Erythroblast (primary cell): ENCODE measurements at regions not wholly inside any gene's neighbourhood (a gene's known extent, or its start where the extent isn't known, plus 50 kb on each side); places are given as distances from the start of the nearest gene placed in this dataset.

Experiments
- GATA1 ChIP-seq: IDR thresholded peaks from 2 replicates; pipeline ENCODE4 v1.6.1; 2011; ENCODE audit warnings: low read depth, mild to moderate bottlenecking, control low read depth, low read length, moderate library complexity
- POLR2A ChIP-seq: IDR thresholded peaks from 2 replicates; pipeline ENCODE4 v1.6.1; 2011; ENCODE audit warnings: mild to moderate bottlenecking, low read length

DNA sequence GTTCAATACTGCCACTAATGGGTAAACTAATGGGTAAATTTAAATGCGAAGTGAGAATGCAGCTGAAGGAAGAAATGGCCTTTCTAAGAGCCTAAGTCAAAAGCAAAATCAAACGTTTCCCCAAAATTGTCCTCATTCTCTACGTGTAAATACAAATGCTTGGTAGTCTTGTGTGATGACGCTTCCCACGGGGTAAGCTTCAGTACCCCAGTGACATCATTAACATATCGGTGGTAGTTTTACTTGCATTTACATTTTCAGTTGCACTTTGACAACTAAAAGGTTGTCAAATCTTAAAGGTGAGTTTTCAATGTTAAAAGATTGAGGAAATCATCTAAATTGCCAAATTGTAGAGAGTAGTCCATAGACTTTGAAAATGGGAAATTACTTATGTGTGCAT, 550.7 kb upstream of the CCNG1 start:
- TF ChIP-seq POLR2A, result no peak
- TF ChIP-seq GATA1, result no peak
